GM19372 (cell line): ENCODE measurements at regions not wholly inside any gene's neighbourhood (a gene's known extent, or its start where the extent isn't known, plus 50 kb on each side); places are given as distances from the start of the nearest gene placed in this dataset.
A peak's percentile ranks its signal among the peaks of the same experiment; 100 is the strongest.
"Not testable (repeated sequence)": the region's sequence is repeated elsewhere in the genome, so short reads cannot be mapped to it uniquely, and the experiment has no call there.

Experiments
- ATAC-seq: cut with Tn5 transposase; IDR thresholded peaks from one replicate; pipeline ENCODE4 v1.9.1; 2021; ENCODE audit warnings: mild to moderate bottlenecking, low read depth, moderate library complexity; ENCODE audit not compliant: unreplicated experiment

- ATAC-seq = no peak
These were observed 112.8 kb upstream of the DUSP22 start for GRCh38 chr6:179340-179950.

DNA sequence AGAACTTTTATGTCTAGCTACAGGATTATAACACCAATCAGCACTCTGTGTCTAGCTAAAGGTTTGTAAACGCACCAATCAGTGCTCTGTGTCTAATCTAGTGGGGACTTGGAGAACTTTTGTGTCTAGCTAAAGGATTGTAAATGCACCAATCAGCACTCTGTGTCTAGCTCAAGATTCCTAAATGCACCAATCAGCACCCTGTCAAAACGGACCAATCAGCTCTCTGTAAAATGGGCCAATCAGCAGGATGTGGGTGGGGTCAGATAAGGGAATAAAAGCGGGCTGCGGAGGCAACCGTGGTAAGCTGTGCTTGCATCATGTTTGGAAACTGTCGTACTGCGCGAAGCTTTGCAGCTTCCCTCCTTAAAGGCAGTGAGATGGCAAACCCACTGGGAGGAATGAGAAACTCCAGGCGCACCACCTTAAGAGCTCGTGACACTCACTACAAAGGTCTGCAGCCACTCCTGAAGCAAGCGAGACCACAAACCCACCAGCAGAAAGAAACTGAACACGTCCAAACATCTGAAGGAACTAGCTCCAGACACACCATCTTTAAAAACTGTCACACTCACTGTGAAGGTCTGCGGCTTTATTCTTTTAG is 112.1 kb upstream of the DUSP22 start:
- ATAC-seq = not testable (repeated sequence)

DNA sequence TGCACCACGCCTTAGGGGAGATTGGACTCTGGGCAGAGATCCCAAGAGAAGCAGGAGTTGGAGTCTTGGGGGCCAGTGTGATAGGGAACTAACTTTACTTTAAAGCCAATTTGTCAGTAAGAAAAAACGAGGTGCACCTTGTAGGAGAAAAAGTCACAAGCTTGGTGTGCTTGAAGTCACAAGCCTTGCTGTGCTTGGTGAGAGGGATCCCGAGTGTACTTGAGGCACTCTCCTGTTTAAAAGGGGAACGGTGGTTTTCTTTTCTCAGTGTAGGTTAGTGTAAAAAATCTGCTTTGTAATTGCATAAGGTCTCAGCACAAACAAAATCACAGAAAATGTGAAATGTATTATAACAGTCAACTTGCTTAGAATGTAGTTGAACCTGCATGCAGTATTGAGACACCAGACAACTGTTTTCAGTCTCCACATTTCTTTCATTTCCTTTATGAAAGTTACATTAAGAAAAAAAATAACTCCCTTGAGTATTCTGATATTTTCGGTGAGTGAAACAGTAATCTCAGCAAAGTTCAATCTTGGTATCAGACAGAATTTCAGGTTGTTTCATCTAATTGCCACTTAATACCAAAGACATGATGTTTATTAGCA is 111.1 kb upstream of the DUSP22 start:
- no peak for ATAC-seq

GRCh38 chr6:183668-184067 is 108.6 kb upstream of the DUSP22 start:
- ATAC-seq = no peak

DNA sequence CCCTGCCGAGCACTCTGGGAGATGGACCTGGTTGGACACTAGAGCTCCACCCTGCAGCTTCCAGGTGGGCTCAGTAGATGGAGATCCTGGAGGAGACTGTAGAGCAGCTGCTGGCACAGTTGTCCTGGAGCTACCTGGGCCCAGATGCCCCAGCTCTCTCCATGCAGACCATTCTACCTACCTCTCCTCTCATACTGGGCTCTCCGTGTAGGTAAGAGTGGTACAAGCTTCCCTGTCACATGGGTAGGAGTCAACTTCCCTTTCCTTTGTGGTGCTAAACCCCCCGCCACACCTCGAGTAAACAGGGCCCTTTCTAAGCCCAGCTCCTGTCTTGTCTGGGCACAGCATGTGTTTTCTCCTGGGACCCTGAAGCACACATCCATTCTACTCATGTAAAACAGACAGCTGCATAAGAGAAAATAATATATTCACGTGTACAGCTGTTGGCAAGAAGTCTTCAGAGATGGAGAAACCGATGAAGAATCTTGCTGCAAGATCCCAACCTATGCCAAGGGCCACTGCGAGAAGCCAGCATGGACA is 108.1 kb upstream of the DUSP22 start:
- ATAC-seq = no peak

- no peak for ATAC-seq
These were observed 105.8 kb upstream of the DUSP22 start for GRCh38 chr6:186340-186965.

DNA sequence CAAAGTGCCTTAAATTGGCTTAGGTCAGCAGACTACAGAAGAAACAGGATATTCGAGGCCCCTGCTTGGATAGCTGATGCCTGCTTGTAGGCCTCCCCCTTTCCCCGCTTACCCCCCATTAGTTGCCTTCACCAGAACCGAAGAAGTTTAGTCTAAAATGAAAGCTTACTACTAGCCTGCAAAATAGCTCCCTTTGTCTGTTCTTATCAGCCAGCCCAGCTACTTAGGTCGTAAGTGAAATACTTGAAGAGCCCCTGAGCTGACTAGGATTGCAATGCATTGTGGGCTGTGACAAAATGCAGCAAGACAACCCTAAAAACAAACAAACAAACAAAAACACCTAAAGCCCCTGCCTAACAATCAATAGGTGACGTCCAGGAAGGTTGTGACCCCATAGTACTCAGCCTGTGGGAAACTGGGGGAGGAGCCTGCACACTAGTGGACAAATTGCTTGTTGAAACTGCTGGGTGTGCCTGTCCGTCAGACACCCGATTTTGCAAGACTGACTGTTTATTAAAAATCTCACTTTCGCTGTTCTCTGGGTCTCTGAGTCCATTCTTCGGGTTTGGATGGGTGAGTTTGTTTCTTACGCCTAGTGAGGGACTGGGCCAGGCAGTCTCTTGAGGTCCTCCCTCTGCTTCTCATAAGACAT is 105.0 kb upstream of the DUSP22 start:
- ATAC-seq = no peak

DNA sequence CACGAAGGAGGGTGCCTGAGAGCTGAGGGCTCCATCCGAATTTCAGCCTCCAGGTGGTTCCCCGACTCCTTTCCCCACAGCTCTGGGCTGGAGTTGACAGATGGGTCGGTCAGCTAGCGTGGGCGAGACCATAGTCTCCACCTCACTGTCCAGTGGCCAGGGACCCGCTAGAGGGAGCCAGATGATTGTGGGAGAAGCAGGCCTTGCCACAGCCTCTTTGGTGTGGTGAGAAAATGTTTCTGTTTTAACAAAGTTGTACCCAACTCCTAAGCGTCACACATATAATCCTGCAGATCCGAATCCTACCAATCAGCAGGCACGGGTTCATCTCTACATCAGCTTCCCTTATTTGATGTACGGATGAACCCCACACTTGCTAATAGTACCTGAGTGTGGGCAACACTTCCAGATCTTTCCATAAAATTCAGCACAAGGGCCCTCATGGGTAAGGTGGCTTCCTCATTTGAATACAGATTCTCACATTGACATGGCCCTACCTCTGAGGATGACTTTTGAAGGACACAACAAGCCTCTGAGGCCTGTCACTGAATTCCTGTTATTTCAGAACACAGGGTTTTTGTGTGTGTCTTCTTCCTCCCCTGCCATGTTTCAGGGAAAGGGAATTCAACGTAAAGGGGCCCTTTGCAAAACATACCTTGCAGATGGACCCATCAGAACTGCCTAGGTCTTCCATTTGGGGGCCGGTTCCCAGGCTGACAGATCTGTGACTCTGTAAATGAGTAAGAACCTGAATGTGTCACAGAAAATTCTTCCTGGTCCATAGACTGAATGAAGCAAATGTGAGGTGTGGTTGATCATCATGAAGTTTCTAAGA is 103.2 kb upstream of the DUSP22 start:
- peak; percentile 79 for ATAC-seq

DNA sequence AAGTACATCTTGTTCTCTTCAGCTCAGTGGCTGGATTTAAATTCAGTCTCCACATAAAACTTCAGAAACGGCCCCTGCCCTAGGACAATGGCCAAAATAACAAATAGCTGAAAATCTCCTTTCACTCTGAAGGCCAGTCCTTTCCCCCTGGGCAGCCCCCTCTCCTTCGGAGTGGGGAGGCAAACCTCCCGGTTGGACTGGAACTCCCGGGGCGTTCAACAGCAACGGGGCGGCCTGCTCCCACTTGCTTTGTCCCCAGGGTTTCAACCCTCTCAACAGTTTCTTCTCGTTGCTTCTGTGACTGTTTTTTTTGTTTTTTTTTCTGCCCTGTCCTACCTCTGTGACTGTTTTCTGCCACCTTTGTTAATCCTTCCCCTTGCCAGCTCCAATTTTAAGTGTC is 102.6 kb upstream of the DUSP22 start:
- ATAC-seq = no peak

GRCh38 chr6:190596-191395 is 101.5 kb upstream of the DUSP22 start:
- no peak for ATAC-seq

DNA sequence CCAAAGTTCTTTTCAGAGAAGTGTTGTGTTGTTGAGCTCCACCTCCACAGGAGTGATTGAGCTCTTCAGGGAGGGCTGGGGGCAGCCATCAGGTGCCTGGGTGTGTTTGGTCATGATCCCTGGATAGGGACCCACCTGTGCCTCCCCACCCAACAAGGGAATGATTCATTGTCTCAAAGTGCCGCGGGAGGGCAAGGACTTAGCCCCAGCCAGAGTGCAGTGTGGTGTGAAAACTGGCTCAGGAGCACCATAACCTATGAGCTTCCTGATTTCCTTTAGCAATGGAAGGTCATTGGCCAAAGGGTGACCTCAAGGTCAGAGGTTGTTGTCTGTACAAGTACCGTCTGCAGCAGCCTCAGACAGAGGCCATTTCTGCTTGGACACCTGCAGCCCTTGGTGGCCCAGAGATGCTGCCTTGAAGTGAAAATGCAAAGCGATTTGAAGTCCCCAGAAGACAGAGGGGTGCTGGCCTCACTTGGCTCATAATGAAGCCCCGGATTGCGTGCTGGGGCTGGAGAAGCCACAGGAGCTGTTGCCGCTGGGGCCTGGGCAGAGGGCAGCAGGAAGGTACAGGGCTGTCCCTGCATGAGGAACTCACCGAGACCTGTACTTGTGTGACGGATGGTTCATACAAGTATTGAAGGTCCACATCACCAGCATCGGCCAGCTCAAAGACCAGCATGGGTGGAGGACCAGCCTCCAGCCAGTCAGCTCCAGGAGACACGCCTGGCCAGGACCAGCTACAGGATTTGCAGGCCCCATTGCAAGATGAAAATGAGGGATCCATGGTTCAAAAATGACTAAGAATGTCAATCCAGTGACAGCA is 100.6 kb upstream of the DUSP22 start:
- no peak for ATAC-seq

- no peak for ATAC-seq
These were observed 100.0 kb upstream of the DUSP22 start for GRCh38 chr6:192313-192664.

- ATAC-seq = no peak
These were observed 99.1 kb upstream of the DUSP22 start for GRCh38 chr6:193180-193579.

GRCh38 chr6:193773-194310 is 98.4 kb upstream of the DUSP22 start:
- peak; percentile 42 for ATAC-seq

DNA sequence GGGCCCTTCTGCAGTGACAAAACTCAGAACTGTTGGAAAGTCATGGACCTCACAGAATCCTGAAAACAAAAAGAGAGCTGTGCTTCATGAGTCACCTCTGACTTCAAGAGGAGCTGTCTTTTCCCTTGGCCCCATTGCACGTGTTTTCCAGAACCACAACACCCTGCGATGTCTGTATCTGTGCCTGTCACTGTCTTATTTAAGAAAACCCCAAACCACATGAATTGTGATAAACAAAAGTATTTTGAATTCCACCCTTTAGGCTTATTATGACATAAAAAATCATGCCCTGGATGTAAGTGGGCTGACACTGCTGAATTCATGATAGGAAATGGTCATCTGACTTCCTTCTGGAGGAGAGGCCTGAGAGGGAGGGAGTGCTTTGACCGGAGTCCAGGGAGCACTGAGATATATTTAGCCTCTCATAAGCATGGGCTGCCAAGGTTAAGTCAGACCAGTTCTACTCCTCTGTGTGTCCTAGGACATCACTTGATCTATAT is 96.4 kb upstream of the DUSP22 start:
- no peak for ATAC-seq

GRCh38 chr6:196543-196942 is 95.7 kb upstream of the DUSP22 start:
- no peak for ATAC-seq

GRCh38 chr6:203661-204060 is 88.6 kb upstream of the DUSP22 start:
- no peak for ATAC-seq

DNA sequence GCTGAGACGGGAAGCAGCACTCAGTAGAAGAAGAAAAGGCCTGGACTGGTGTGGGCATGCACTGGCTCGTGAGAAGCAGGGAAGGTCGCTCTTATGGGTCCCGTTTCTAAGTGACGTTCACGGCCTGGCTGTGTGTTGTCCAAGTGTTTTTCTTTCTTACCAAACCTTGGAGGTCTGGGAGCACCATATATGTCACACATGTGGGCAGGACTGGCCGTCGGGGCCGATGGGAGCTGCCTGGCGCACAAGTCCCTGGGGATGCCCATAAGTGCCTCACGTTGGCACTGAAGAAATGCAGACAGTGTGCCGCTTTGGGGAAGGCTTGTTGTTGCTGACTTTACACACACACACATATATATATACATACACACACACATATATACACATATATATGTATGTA is 86.0 kb upstream of the DUSP22 start:
- no peak for ATAC-seq
